ENCODE measurements at regions not wholly inside any gene's neighbourhood (a gene's known extent, or its start where the extent isn't known, plus 50 kb on each side); places are given as distances from the start of the nearest gene placed in this dataset.

- H3K4me3 ChIP-seq (ENCODE audit: low read depth, low read length): no peak overlapping the region
- TF ChIP-seq CTCF (conservative IDR thresholded peaks at IDR 0.05; ENCODE audit: low read depth, low read length): no peak
- DNase-seq (ENCODE audit: low read depth): no peak
Observed at GRCh38 chr1:193525917-193526710, 339.7 kb upstream of the B3GALT2 start.

GRCh38 chr1:193525411-193525810 lies 339.0 kb upstream of the B3GALT2 start:
- no peak overlapping the region for H3K4me3 ChIP-seq (ENCODE audit: low read depth, low read length)
- no peak for TF ChIP-seq CTCF (conservative IDR thresholded peaks at IDR 0.05; ENCODE audit: low read depth, low read length)
- peak; percentile 30 for DNase-seq (ENCODE audit: low read depth)

- no peak for DNase-seq (ENCODE audit: low read depth)
- H3K4me3 ChIP-seq (ENCODE audit: low read depth, low read length): no peak overlapping the region
Observed at GRCh38 chr1:193524616-193525015, 338.2 kb upstream of the B3GALT2 start.

GRCh38 chr1:193524021-193524420 lies 337.6 kb upstream of the B3GALT2 start:
- H3K4me3 ChIP-seq (ENCODE audit: low read depth, low read length): no peak overlapping the region
- TF ChIP-seq CTCF (conservative IDR thresholded peaks at IDR 0.05; ENCODE audit: low read depth, low read length): no peak
- DNase-seq (ENCODE audit: low read depth): no peak

More at GRCh38 chr1:193524616-193525015, 338.2 kb upstream of the B3GALT2 start:
- TF ChIP-seq CTCF (conservative IDR thresholded peaks at IDR 0.05; ENCODE audit: low read depth, low read length): no peak

- DNase-seq (ENCODE audit: low read depth): no peak
- no peak for TF ChIP-seq CTCF (conservative IDR thresholded peaks at IDR 0.05; ENCODE audit: low read depth, low read length)
- no peak overlapping the region for H3K4me3 ChIP-seq (ENCODE audit: low read depth, low read length)
Observed at GRCh38 chr1:193520472-193520871, 334.1 kb upstream of the B3GALT2 start.

- no peak for DNase-seq (ENCODE audit: low read depth)
- H3K4me3 ChIP-seq (ENCODE audit: low read depth, low read length): no peak overlapping the region
- no peak for TF ChIP-seq CTCF (conservative IDR thresholded peaks at IDR 0.05; ENCODE audit: low read depth, low read length)
Observed at GRCh38 chr1:193519922-193520321, 333.5 kb upstream of the B3GALT2 start.

Measured in epithelial cell of proximal tubule (primary cell).